CD14-positive monocyte (primary cell): ENCODE measurements at regions not wholly inside any gene's neighbourhood (a gene's known extent, or its start where the extent isn't known, plus 50 kb on each side); places are given as distances from the start of the nearest gene placed in this dataset.

Source experiments
- DNase-seq, 3 donors: peaks; one replicate each; pipeline ENCODE4 v3.0.0-alpha.2; 2011 to 2022
- H2AFZ ChIP-seq: 2 replicates; pipeline ENCODE4 v1.6.0; 2012; ENCODE audit warnings: mild to moderate bottlenecking, low read depth, low read length, inconsistent platforms; ENCODE audit not compliant: insufficient read depth, poor library complexity, severe bottlenecking
- H3K27ac ChIP-seq, 2 donors: 1 replicate in 1 of 2; 2 replicates in 1 of 2; pipeline ENCODE4 v1.5.1; 2012 to 2013; ENCODE audit warnings: low read length in 2 of 2, control low read depth in 1 of 2, inconsistent platforms in 1 of 2, low read depth in 1 of 2, mild to moderate bottlenecking in 1 of 2
- H3K27me3 ChIP-seq, 2 donors: one replicate each; pipeline versions ENCODE4 v1.6.0 to v1.6.1; 2011 to 2013; ENCODE audit warnings: low read length in 2 of 2; ENCODE audit not compliant: control insufficient read depth in 2 of 2, insufficient read depth in 2 of 2
- H3K36me3 ChIP-seq, 2 donors: replicated peaks in 1 of 2; 1 replicate in 1 of 2; 2 replicates in 1 of 2; pipeline versions ENCODE4 v1.5.1 to v1.6.1; 2012 to 2013; ENCODE audit warnings: low read length in 2 of 2, control low read depth in 1 of 2, inconsistent platforms in 1 of 2, mild to moderate bottlenecking in 1 of 2; ENCODE audit not compliant: insufficient read depth in 2 of 2, control insufficient read depth in 1 of 2
- H3K4me1 ChIP-seq, 2 donors: 1 replicate in 1 of 2; 2 replicates in 1 of 2; pipeline versions ENCODE4 v1.5.1 to v1.6.1; 2012 to 2013; ENCODE audit warnings: low read length in 2 of 2, control low read depth in 1 of 2, inconsistent platforms in 1 of 2, mild to moderate bottlenecking in 1 of 2, moderate library complexity in 1 of 2; ENCODE audit not compliant: insufficient read depth in 2 of 2, control insufficient read depth in 1 of 2
- H3K4me2 ChIP-seq: replicated peaks from 2 replicates; pipeline ENCODE3; 2012; ENCODE audit warnings: low read length, moderate library complexity, mild to moderate bottlenecking; ENCODE audit not compliant: poor library complexity, severe bottlenecking; ENCODE audit errors: extremely low read depth
- H3K4me3 ChIP-seq, 3 experiments: fragments of 200-600 bp in 1 of 3; sonication (generic) in 1 of 3; replicated peaks in 1 of 3; 1 replicate in 2 of 3; 2 replicates in 1 of 3; pipeline ENCODE4 v1.5.1; 2011 to 2013; ENCODE audit warnings: low read length in 3 of 3, mild to moderate bottlenecking in 3 of 3, control low read depth in 2 of 3, low read depth in 2 of 3, inconsistent platforms in 1 of 3, moderate library complexity in 1 of 3
- H3K79me2 ChIP-seq: 2 replicates; pipeline ENCODE4 v1.6.0; 2012; ENCODE audit warnings: mild to moderate bottlenecking, control low read depth, inconsistent platforms, low read length, moderate library complexity; ENCODE audit not compliant: insufficient read depth
- H3K9ac ChIP-seq: 2 replicates; pipeline ENCODE4 v1.6.0; 2017; ENCODE audit warnings: low read length, mild to moderate bottlenecking; ENCODE audit not compliant: insufficient read depth, poor library complexity, severe bottlenecking
- H3K9me3 ChIP-seq, 2 donors: replicated peaks in 1 of 2; 1 replicate in 1 of 2; 2 replicates in 1 of 2; pipeline versions ENCODE4 v1.5.1 to v1.6.1; 2012 to 2013; ENCODE audit warnings: low read length in 2 of 2, control low read depth in 1 of 2; ENCODE audit not compliant: control insufficient read depth in 1 of 2, insufficient read depth in 1 of 2
- H4K20me1 ChIP-seq: 2 replicates; pipeline ENCODE4 v1.6.0; 2012; ENCODE audit warnings: mild to moderate bottlenecking, low read length, control low read depth, moderate library complexity; ENCODE audit not compliant: insufficient read depth
- H3K27ac Mint-ChIP-seq, 7 donors: one replicate each; pipeline ENCODE4 v1.8.0; 2020; ENCODE audit warnings: mild to moderate bottlenecking in 7 of 7, mixed read lengths in 7 of 7, moderate library complexity in 6 of 7, inconsistent platforms in 2 of 7
- H3K27me3 Mint-ChIP-seq, 3 donors: one replicate each; pipeline ENCODE4 v1.8.0; 2021 to 2022; ENCODE audit warnings: low read depth in 3 of 3, mild to moderate bottlenecking in 3 of 3, mixed read lengths in 3 of 3, moderate library complexity in 3 of 3, inconsistent platforms in 1 of 3
- H3K36me3 Mint-ChIP-seq, 2 donors: one replicate each; pipeline ENCODE4 v1.8.0; 2020; ENCODE audit warnings: mixed read lengths in 2 of 2, inconsistent platforms in 1 of 2, mild to moderate bottlenecking in 1 of 2
- H3K4me1 Mint-ChIP-seq: one replicate; pipeline ENCODE4 v1.8.0; 2020; ENCODE audit warnings: mild to moderate bottlenecking, mixed read lengths
- H3K4me3 Mint-ChIP-seq, 2 donors: one replicate each; pipeline ENCODE4 v1.8.0; 2020; ENCODE audit warnings: mild to moderate bottlenecking in 2 of 2, mixed read lengths in 2 of 2, moderate library complexity in 1 of 2
- H3K9me3 Mint-ChIP-seq, 7 donors: one replicate each; pipeline ENCODE4 v1.8.0; 2020 to 2022; ENCODE audit warnings: mixed read lengths in 7 of 7, mild to moderate bottlenecking in 6 of 7, moderate library complexity in 6 of 7, inconsistent platforms in 2 of 7
- CTCF ChIP-seq: fragments of 200-600 bp; IDR thresholded peaks from one replicate; pipeline ENCODE4 v1.8.0; 2022; ENCODE audit warnings: antibody characterized with exemption, mild to moderate bottlenecking
- WGBS: methylation state at CpG from one replicate; pipeline ENCODE4 v1.1.5; 2013; ENCODE audit warnings: missing lambda C conversion rate; ENCODE audit not compliant: insufficient coverage; 5-methylcytosine and 5-hydroxymethylcytosine counted together
- intact Hi-C, 2 donors: fragments of 100-400 bp; cut with micrococcal nuclease; formaldehyde crosslinking; loops; one replicate each; pipeline versions ENCODE4 v1.15.0 to v1.15.1; 2023

GRCh38 chr10:56623064-56623463 is 262.0 kb upstream of the ZWINT start:
- Histone ChIP-seq H3K4me1 (no peaks in the 10 kb centered on the region), H2AFZ (peak overlapping the region; percentile 27), H3K27me3 (no peaks in the 10 kb centered on the region), H3K79me2 (no peaks in the 10 kb centered on the region), H3K9ac (no peak overlapping the region), H4K20me1 (no peaks in the 10 kb centered on the region), H3K36me3 (no peaks in the 10 kb centered on the region), H3K4me2 (no peak overlapping the region), H3K9me3 (peaks cover 0 to 6% of the 10 kb centered on the region in 2 donors), H3K4me3 (no peak overlapping the region), H3K27ac (peak overlapping the region in 1 of 2 donors; percentile 22)
- DNase-seq = no peak
- intact Hi-C loops = no loop called here
- peaks cover 3% of the 10 kb centered on the region for H3K4me1 Mint-ChIP-seq
- no peak overlapping the region for H3K4me3 Mint-ChIP-seq
- H3K27ac Mint-ChIP-seq = peak overlapping the region in 1 of 7 donors; percentile 38
- no peaks in the 10 kb centered on the region for H3K27me3 Mint-ChIP-seq
- no CpG with 5 or more reads among the region's 2 CpGs for WGBS
- H3K9me3 Mint-ChIP-seq = peaks cover 0 to 2% (median 0%) of the 10 kb centered on the region in 7 donors
- H3K36me3 Mint-ChIP-seq = no peaks in the 10 kb centered on the region
- no peak for TF ChIP-seq CTCF

- H3K9ac ChIP-seq = no peak overlapping the region
- H3K9me3 ChIP-seq = peaks cover 0 to 6% of the 10 kb centered on the region in 2 donors
- Mint-ChIP-seq H3K4me3 (peak overlapping the region in 1 of 2 donors; percentile 22), H3K27me3 (no peaks in the 10 kb centered on the region), H3K36me3 (no peaks in the 10 kb centered on the region), H3K27ac (peak overlapping the region in 5 of 7 donors; percentile 11 to 38 (median 22)), H3K9me3 (peaks cover 0 to 2% (median 0%) of the 10 kb centered on the region in 7 donors), H3K4me1 (peaks cover 3% of the 10 kb centered on the region)
- no peaks in the 10 kb centered on the region for H3K27me3 ChIP-seq
- H3K4me3 ChIP-seq = peak overlapping the region in 1 of 3 experiments; percentile 22
- H4K20me1 ChIP-seq = no peaks in the 10 kb centered on the region
- WGBS = no CpG with 5 or more reads among the region's 2 CpGs
- no peak for TF ChIP-seq CTCF
- no peaks in the 10 kb centered on the region for H3K79me2 ChIP-seq
- H2AFZ ChIP-seq = peak overlapping the region; percentile 27
- H3K4me1 ChIP-seq = no peaks in the 10 kb centered on the region
- DNase-seq = no peak
- H3K36me3 ChIP-seq = no peaks in the 10 kb centered on the region
- H3K4me2 ChIP-seq = peak overlapping the region; percentile 23
- intact Hi-C loops = no loop called here
- peak overlapping the region in 1 of 2 donors; percentile 22 for H3K27ac ChIP-seq
Measured at GRCh38 chr10:56622335-56622973, 261.4 kb upstream of the ZWINT start.
